ENCODE measurements at regions not wholly inside any gene's neighbourhood (a gene's known extent, or its start where the extent isn't known, plus 50 kb on each side); places are given as distances from the start of the nearest gene placed in this dataset.

DNA sequence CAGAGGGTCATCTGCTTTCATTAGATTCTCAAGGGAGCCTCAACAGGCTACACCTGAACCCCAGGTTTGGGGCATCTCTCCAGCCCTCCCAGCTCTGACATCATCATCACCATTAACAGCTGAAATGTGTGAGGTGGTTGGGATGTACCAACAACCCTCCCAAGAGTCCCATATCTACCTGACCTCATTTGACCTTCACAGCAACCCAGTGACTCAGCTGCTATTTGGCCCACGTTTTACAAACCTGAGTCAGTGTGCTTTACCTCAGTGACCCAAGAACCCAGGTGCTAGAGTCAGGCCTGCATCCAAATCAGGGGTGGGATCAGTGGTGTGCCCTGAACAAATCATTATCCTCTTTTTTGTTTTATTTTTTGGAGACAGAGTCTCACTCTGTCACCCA, 53.3 kb upstream of the TINAGL1 start:
- no peaks in the 10 kb centered on the region for H3K27me3 ChIP-seq
- H3K36me3 ChIP-seq, result no peaks in the 10 kb centered on the region
- H3K4me1 ChIP-seq, result no peaks in the 10 kb centered on the region
- H3K4me3 ChIP-seq, result no peak overlapping the region
- H3K27ac ChIP-seq, result peak overlapping the region; percentile 77
- ATAC-seq (no peak), DNase-seq (no peak)
- TF ChIP-seq, protein P1, sequence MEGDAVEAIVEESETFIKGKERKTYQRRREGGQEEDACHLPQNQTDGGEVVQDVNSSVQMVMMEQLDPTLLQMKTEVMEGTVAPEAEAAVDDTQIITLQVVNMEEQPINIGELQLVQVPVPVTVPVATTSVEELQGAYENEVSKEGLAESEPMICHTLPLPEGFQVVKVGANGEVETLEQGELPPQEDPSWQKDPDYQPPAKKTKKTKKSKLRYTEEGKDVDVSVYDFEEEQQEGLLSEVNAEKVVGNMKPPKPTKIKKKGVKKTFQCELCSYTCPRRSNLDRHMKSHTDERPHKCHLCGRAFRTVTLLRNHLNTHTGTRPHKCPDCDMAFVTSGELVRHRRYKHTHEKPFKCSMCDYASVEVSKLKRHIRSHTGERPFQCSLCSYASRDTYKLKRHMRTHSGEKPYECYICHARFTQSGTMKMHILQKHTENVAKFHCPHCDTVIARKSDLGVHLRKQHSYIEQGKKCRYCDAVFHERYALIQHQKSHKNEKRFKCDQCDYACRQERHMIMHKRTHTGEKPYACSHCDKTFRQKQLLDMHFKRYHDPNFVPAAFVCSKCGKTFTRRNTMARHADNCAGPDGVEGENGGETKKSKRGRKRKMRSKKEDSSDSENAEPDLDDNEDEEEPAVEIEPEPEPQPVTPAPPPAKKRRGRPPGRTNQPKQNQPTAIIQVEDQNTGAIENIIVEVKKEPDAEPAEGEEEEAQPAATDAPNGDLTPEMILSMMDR (IDR thresholded peaks at IDR 0.05), result no peak
- intact Hi-C loops (cut with DNase I), result no loop called here
- H3K9me3 ChIP-seq, result peaks cover 5% of the 10 kb centered on the region

DNA sequence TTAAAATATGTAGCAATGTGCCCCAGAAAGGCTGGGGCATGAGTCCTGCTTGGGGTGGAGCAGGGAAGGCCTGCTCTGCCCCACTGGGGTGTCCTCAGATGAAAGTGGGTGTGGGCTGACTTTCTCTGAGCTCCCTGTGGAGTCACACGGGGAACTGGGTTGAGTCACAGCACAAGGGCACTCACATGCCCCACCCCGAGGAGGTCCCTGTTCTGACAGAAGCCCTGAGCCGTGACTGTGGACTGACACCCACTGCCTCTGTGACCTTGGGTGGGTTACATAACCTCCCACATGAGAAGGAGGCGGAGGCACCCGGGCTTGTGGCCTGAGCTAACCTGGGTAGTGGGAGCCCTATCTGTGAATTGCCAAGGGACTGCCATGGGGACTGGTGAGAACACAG, 52.5 kb upstream of the TINAGL1 start:
- H3K27ac ChIP-seq, result peak overlapping the region; percentile 77
- H3K9me3 ChIP-seq, result peaks cover 5% of the 10 kb centered on the region
- H3K36me3 ChIP-seq, result no peaks in the 10 kb centered on the region
- TF ChIP-seq, protein P1 (IDR thresholded peaks at IDR 0.05), result no peak
- intact Hi-C loops (cut with DNase I), result no loop called here
- peak; percentile 87 for DNase-seq
- H3K27me3 ChIP-seq, result no peaks in the 10 kb centered on the region
- H3K4me3 ChIP-seq, result no peak overlapping the region
- peak; percentile 94 for ATAC-seq
- no peaks in the 10 kb centered on the region for H3K4me1 ChIP-seq

DNA sequence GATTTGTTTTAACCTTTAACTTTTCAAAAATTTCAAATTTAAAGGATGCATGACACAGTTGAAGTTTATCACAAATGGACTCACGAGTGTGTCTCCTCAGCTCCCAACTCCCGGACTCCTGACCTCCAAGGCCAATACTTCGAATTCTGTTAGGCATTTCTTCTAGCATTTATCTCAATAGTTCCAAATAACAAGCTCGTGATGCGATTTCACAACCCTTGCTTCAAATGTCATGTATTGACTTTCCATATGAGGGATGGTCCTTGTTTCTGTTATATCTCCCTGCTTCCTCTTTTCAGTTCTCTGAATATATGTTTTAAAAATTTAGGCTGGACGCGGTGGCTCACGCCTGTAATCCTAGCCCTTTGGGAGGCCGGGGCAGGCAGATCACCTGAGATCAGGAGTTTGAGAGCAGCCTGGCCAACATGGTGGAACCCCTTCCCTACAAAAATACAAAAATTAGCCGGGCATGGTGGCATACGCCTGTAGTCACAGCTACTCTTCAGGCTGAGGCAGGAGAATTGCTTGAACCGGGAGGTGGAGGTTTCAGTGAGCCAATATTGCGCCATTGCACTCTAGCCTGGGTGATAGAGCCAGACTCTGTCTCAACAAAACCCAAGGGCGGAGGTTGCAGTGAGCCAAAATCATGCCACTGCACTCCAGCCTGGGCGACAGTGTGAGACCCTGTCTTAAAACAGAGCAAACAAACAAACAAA, 52.0 kb upstream of the TINAGL1 start:
- Histone ChIP-seq H3K27ac (peak overlapping the region; percentile 77), H3K9me3 (peaks cover 5% of the 10 kb centered on the region), H3K36me3 (no peaks in the 10 kb centered on the region), H3K4me1 (no peaks in the 10 kb centered on the region), H3K27me3 (no peaks in the 10 kb centered on the region), H3K4me3 (no peak overlapping the region)
- DNase-seq (peak; percentile 68), ATAC-seq (peak; percentile 25)
- TF ChIP-seq, protein P1 (IDR thresholded peaks at IDR 0.05), result no peak
- intact Hi-C loops (cut with DNase I), result no loop called here
